Keratinocyte (primary cell): ENCODE measurements at regions not wholly inside any gene's neighbourhood (a gene's known extent, or its start where the extent isn't known, plus 50 kb on each side); places are given as distances from the start of the nearest gene placed in this dataset.

Experiments used
- CTCF ChIP-seq, 3 experiments: IDR thresholded peaks in 1 of 3; conservative IDR thresholded peaks in 1 of 3; optimal IDR thresholded peaks in 1 of 3; 2 replicates in 2 of 3; 3 replicates in 1 of 3; pipeline versions ENCODE3 to v1.5.1; 2011; ENCODE audit warnings: low read length in 3 of 3, mild to moderate bottlenecking in 3 of 3, moderate library complexity in 2 of 3, control low read depth in 1 of 3, inconsistent platforms in 1 of 3; ENCODE audit not compliant: insufficient read depth in 2 of 3; ENCODE audit errors: extremely low read depth in 1 of 3
- EZH2 ChIP-seq: IDR thresholded peaks from one replicate; pipeline ENCODE4 v1.6.1; 2012; ENCODE audit warnings: inconsistent platforms, mild to moderate bottlenecking, low read length, moderate library complexity

GRCh38 chr5:159681661-159682060 is 234.6 kb upstream of the ADRA1B start:
- TF ChIP-seq CTCF (optimal IDR thresholded peaks at IDR 0.05 in 1 of 3, IDR thresholded peaks at IDR 0.05 in 1 of 3, conservative IDR thresholded peaks at IDR 0.05 in 1 of 3; ENCODE audit: extremely low read depth in 1 of 3, insufficient read depth in 2 of 3, low read length in 3 of 3) (no peak), EZH2 (no peak)
